IPS DF 19.7 (cell line): ENCODE measurements at regions not wholly inside any gene's neighbourhood (a gene's known extent, or its start where the extent isn't known, plus 50 kb on each side); places are given as distances from the start of the nearest gene placed in this dataset.
"Not testable (repeated sequence)": the region's sequence is repeated elsewhere in the genome, so short reads cannot be mapped to it uniquely, and the experiment has no call there.

Experiments used
- DNase-seq: peaks from one replicate; pipeline ENCODE4 v3.0.0-alpha.2; 2013; ENCODE audit warnings: low read depth, low spot score

DNA sequence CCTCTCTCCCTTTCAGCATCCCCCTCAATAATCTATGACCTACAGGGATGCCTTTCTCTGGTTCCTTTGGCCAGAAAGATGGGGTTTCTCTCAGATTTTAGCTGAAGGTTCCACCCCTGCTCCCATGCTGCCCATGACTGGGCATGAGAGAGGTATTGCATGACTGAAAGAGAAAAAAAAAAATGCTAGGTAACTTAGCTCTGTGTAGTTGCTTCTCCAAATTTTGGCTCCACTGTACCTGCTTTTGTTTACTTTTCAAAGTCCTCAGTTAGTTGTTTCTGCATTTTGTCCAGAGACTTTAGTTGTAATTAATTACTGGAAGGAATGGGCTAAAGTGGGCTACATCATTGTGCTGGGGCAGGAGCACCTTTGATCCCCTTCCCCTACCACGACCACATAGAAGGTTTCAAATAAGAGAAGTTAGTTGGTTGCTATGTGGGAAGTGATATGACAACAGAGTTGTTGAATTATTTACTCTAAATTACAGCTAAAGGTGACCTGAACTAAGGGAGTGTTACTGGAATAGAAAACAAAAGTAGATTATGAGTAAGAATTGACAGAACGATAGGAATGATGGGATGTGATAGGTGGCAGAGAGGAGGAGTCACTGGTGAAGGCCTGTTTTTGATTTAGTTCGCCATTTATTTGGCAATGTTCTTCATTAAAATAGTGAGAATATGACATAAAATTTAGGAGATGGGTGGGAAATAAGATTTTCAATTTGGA lies 605.4 kb upstream of the NR2F2 start:
- no peak for DNase-seq

DNA sequence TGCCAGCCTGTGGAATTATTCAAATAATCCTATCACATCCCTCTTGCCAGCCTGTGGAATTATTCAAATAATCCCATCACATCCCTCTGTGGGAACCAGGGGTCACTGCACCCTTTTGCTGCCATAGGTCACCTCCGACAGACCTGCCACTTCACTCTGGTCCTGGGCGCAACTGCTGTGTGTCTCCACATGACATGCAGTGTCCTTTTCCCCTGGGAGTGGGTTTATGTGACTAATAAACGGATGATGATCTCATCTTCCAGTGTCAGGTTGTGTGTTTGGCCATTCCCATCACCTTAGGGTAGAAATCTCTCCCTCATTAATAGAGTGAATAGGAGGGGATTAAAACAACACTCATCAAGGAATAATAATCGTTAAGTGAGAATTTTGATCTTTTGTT lies 603.6 kb upstream of the NR2F2 start:
- no peak for DNase-seq

DNA sequence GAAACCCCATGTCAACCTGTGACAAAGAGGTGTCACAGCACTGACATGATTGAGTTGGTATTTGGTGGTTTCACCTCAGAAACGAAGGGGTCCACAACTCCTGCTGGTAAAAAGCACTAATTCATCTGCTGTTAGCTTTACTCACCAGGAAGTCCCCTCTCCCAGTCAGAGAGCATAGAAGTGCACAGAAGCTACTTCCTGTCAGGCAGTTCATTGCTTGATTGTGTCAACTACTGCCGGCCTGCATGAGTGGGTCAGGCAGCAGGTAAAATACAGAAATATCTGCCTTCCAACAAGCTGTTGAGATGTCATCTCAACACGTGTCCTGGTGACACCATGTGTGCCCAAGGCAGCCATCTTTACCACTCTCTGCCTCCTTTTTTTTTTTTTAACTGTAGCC lies 596.6 kb upstream of the NR2F2 start:
- no peak for DNase-seq

DNA sequence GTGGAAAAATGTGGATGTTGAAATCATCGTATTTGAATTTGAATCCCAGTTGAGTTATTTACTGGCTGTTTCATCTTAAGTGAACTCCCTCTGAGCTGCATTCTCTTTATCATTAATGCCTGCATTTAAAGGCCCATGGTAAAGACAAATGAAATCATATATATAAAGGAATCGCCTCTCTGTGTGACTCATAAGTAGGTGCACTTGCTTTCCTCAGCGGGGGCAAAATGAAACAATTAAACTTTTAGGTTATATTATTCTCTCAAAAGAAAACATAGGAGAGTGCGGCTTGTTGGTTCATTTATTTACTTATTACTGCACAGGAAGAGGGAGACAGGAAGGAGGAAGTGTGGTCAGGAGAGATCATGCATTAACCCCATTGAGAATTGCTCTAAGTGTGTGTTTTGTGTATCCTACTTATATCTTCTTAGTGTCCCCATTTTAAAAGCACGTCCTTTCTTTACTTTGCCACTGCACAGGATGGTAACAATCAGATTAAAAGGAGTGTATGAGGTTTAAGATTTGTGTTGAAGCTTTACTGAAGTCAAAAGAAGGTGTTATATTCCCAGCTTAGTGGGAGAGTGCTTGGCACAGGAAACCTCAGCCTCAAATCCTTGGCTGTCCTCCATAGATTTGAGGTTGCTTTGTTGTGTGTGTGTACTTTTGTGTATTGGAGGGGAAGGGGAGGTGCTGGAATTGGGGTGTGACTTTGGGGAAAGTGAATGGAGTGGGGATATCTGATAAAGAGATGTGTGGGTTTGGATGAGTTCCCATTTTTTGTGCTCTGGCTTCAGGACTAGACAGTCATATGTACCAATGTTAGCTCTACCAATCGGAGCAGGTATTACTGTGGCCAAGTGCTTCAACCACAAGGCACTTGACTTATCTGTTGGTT lies 595.8 kb upstream of the NR2F2 start:
- DNase-seq, result no peak

DNA sequence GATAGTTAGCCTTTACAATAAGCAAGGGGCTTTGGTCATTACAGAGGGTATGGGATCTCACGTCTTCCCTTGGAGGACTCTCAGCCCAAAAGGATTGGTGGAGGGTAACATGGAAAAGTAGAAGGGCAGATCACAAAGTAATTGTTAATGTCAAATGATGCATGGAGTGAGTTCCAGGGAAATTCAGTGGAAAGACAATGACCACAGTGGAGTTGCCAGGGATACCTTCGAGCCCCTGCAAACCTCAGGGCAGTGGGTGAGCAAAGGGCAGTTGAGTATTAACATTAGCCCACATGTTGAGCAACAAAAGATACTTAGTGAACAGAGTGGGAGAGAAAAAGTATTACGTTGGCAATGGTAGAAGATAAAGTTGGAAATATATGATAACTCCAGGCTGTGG lies 593.4 kb upstream of the NR2F2 start:
- DNase-seq, result no peak

DNA sequence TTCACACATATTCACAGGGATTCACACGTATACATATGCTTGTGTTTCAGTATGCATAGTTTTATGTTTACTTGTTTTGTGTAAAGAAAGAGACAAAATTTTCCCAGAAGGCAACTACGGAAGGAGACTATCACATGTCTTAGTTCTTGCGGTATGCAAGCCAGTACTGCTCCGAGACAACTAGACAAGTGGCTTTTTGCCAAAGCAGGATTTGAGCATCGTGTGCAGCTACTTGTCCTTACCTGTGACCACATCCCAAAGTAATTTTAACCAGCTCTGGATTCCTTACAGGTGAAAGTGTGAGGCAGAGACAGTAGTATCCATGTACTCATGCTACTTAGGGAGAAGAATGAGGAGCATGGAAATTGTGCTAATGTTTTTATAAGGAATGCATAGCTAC lies 591.4 kb upstream of the NR2F2 start:
- no peak for DNase-seq

DNA sequence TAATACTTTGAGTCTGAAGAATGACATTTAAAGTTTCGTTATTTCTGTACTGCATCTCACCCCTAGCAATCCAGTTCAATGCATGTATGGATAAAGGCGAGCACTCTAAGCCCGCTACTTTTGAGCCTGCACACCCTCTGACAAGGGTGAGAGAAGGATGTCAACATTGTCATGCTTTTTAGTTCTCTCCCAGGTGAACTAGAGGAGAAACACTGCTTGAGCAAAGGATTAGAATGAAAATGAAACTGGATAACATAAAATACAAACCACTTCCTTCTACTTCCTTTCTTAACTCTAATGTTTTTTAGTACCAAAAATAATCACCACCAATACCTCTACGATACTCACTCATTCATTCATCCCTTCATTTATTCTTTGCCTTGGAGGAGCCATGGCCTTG lies 588.7 kb upstream of the NR2F2 start:
- no peak for DNase-seq

DNA sequence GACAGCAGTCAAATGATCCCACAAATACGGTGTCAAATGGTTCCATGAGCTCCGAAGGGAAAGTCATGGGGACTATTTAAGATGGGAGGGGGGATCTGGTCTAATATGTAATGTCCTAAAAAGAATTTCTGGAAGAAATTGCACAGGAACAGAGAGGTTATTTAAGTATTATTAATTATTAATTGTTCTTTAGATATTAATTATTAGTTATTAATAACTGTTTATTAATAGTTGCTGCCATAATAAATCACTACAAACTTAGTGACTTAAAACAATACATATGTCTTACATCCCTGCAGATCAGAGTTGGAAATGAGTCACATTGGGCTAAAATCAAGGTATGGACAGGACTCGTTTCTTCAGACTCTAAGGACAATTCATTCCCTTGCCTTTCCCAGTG lies 588.2 kb upstream of the NR2F2 start:
- no peak for DNase-seq

DNA sequence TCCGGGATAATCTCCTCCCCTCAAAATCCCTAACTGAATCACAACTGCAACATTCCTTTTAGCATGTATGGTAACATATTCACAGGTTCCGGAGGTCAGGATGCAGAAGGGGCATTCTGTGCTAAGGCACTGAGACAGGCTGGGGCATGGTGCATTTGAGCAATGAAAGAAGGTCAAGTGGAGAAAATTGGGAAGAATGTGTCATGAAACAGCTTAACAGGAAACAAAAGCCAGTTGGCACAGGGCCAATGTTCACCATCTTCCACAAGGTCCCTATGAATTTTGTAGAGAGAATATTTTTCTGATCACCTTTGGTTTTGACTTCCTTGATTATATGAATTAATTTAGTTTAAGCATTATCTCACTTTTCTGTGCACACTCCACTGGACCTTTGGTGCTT lies 587.7 kb upstream of the NR2F2 start:
- DNase-seq, result no peak

DNA sequence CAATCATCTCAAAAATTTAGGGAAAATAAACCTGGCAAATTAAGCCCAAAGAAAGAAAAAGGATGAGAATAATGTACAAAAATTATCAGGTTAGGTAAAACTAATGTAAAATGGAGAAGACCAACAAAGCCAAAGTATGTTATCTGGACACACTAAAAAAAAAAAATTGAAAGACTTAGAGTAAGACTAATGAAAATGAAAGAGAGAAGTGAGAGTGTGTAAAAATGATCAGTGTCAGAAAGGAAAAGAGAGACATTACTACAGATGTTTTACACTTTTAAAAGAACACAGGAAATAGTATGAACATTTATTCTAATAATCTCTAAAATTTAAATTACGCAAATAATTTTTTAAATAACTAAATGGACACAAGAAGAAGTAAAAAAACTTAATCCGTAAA lies 573.3 kb upstream of the NR2F2 start:
- no peak for DNase-seq

DNA sequence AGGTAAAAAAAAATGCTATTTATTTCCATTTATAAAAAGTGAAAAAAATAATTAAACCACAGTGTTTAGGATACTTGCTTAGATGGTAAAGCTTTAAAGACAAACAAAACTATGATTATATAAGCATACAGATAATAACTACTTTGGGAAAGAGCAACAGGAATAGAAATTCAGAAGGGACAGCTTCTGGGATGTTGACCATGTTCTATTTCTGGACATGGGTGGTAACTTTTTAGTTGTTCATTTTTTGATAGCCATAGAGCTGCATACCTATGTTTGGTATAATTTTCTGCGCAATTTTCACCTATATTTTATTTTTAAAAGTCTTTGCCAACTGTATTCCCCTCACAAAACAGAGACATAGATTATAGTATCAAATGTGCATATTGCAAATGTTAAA lies 572.0 kb upstream of the NR2F2 start:
- no peak for DNase-seq

DNA sequence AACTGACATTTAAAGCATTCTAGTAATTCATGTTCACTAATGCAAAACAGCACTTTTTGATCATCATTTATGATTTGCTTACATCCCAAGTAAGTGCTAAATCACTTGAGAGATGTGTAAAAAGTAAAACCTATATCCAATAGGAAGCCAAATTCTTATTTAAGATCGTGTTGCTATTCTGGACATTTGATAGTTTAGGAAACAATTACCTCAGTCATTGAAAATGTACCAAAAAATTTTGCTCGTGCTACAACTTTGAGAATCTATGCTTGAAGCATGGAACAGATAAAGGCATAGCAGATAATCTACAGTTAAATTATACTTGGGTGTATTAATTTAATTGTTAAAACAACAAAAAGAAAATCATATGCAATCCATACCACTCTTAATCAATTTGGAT lies 571.6 kb upstream of the NR2F2 start:
- DNase-seq, result no peak

DNA sequence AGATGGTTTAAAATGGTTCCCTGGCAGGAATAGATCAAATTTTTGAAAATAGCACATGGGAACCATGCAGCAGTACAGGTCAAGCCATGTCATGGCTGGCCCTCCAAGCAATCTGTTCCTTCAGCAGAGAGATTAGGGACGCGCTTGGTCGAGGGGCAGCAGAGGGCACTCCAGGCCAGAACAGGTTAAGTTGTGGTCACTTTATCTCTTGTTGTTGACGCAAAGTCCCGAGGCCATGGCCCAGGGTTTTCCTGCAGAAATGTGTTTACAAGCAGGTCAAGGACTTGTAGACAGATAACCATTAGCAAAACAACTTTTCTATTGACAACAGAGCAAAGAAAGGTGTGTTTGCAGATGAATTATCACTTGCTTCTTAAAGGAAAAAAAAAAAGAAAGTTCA lies 570.0 kb upstream of the NR2F2 start:
- peak; percentile 9 for DNase-seq

DNA sequence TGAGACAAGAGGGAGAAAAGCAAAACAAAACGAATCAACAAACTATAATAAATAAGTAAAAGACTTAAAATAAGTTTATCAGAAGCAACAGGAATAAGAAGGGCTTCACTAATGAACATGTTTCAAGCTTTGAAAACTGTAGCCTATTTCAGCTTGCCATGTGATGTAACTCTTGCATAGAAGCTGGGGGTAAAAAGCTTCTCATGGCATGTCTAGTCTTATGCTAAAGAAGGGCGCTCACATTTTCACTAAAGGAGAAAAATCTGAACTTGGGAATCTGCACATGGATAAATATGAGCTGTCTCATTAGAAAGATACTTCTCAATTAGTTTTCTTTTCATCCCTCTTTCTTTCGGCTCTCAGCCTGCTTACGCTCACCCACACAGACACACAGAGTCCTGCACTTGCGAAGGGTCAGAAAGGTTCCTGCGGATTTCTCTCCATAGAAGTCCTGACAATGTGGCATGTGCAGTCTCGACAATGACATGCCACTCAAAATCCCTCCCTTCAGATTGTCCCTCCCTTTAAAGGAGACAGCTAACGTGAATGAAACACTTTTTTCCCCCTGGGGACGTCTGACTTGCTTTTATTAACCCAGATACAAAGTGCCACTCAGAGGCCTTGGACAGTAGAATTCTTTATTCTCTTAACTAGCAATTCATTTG lies 568.9 kb upstream of the NR2F2 start:
- DNase-seq, result no peak

DNA sequence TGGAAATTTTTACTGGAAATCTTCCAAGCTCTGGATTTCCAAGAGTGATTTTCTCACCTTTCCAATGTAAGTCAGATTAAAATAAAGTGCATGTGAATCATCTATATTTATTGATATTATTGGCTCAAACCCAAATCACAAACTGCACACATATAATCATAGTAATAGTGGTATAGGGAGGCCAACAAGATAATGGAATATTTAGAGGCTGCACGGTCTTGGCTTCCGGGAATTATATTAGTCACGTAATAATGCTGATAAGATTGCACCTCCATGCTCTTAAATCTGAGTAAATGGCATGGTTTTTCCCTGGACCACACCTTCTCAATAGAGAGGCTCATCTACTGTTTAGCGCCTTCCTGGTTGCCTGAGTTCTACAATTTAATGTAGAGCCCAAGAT lies 567.1 kb upstream of the NR2F2 start:
- DNase-seq, result no peak

DNA sequence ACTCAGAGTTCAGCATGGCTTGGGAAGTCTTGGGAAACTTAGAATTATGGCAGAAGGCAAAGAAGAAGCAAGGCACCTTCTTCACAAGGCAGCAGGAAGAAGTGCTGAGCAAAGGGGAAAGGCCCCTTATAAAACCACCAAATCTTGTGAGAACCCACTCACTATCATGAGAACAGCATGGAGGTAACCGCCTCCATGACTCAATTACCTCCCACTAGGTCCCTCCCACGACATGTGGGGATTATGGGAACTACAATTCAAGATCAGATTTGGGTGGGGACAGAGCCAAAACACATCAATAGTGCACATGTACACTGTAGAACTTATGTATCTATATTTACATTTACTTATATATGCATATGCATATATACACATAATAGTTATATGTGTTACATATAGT lies 565.3 kb upstream of the NR2F2 start:
- DNase-seq, result no peak

DNA sequence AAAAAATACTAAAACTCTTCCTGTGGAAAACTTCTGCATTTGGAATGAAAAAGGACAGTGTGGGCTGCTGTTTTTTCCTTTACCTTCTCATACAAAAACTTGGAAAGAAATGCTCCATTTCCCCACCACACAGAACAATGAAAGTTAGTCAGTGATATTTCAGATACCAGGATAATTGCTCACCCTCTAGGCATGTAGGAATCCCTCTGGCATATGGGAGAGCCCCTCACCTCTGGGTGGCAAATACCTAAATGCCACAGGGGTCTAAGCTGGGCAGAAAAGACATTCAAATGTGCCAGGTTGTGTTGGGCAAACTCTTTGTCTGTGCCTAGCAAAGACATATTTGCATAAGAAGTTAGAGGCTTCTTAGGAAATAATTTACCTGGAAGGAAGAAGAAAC lies 560.3 kb upstream of the NR2F2 start:
- DNase-seq, result no peak

DNA sequence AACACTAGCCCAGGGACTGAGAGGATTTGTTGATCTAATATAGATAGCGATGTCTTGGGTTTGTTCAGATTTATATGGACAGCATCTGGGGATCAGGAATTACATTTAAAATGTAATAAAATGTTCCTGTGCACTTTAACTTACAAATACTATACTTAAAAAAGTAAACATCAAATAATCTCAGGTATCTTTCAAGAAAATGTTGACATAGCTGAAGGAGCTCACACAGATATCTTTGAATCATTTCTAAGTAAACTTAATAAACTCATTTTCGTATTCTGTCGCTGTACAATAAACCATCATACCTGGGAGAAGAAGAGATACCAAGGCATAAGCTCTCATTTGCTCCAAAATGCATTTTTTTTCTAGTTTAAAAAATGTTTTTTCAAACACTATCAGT lies 557.5 kb upstream of the NR2F2 start:
- no peak for DNase-seq

DNA sequence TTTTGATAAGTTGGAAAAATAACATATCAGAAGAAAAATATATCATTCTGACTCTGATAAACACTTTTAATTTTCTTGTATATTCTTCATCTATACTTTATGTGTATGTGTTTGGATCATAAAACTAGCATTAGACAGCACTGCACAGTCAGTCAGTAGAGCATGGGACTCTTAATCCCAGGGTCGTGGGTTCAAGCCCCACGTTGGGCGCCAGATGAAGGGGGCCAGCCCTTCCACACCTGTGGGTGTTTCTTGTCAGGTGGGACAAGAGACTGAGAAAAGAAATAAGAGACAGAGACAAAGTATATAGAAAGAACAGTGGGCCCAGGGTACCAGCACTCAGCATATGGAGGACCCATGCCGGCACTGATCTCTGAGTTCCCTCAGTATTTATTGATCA lies 546.0 kb upstream of the NR2F2 start:
- no peak for DNase-seq

DNA sequence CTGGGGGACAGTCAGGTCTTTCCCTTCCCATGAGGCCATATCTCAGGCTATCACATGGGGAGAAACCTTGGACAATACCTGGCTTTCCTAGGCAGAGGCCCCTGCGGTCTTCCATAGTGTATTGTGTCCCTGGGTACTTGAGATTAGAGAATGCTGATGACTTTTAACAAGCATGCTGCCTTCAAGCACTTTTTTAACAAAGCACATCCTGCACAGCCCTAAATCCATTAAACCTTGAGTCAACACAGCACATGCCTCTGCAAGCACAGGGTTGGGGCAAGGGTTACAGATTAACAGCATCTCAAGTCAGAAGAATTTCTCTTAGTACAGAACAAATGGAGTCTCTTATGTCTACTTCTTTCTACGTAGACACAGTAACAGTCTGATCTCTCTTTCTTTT lies 545.2 kb upstream of the NR2F2 start:
- not testable (repeated sequence) for DNase-seq

DNA sequence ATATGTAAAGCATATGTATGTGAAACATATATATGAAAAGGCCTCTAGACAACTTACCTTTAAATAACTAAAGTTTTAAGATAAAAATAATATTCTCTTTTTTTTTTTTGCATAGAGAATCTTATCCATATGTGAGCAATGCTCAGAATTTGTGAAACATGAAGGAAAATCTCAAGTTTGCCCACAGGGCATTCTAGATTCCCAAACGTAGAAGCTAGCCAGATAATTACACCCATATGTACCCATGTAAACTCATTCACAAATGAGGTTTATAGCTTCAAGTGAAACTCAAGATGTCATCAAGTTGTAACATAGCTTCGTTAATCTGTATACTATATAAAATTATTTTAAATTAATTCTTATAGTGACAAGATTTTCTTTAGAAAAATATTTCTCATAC lies 537.3 kb upstream of the NR2F2 start:
- DNase-seq, result no peak

DNA sequence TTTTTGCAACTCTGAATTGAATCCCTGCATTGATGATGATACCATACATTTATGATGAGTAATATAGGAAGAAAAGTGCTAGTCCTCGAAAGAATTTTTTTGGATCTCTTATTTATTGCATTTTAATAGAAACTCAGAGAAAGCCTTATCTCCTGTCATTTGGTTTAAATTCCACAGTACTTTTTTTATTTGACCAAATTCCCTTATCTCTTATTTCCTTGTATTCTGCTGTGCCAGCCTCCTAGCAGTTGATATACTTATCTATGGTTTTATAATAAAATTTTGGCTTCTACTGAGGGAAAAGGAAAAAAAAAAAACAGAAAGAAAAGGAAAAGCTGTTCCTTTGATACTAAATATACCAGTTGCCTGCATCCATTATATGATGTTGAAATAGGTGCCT lies 535.1 kb upstream of the NR2F2 start:
- no peak for DNase-seq
